SU-DHL-6 (cell line): ENCODE measurements at regions not wholly inside any gene's neighbourhood (a gene's known extent, or its start where the extent isn't known, plus 50 kb on each side); places are given as distances from the start of the nearest gene placed in this dataset.

Experiments used
- H2AFZ ChIP-seq: fragments of 200-600 bp; sonication (generic); 2 replicates; pipeline ENCODE4 v1.6.1; 2014; ENCODE audit warnings: low read depth, mild to moderate bottlenecking, moderate library complexity, mixed read lengths, antibody characterized with exemption, low read length; ENCODE audit not compliant: severe bottlenecking
- H3F3A ChIP-seq: fragments of 200-600 bp; shearing (Covaris generic); 2 replicates; pipeline ENCODE4 v1.6.0; 2016; ENCODE audit warnings: antibody characterized with exemption, mild to moderate bottlenecking; ENCODE audit not compliant: insufficient read depth
- H3K27ac ChIP-seq: fragments of 200-600 bp; sonication (generic); 2 replicates; pipeline ENCODE4 v1.5.1; 2016; ENCODE audit warnings: low read depth, mild to moderate bottlenecking, low read length, moderate library complexity, mixed read lengths
- H3K27me3 ChIP-seq: fragments of 200-600 bp; sonication (generic), shearing (Covaris generic); 2 replicates; pipeline ENCODE4 v1.6.0; 2014; ENCODE audit warnings: mild to moderate bottlenecking, low read length
- H3K36me3 ChIP-seq: fragments of 200-600 bp; sonication (generic); 2 replicates; pipeline ENCODE4 v1.6.1; 2014; ENCODE audit warnings: mild to moderate bottlenecking, low read length, mixed read lengths
- H3K4me2 ChIP-seq: fragments of 300-600, 200-600 bp; shearing (Covaris generic), sonication (generic); 2 replicates; pipeline ENCODE4 v1.6.0; 2014; ENCODE audit warnings: low read length, low read depth, mild to moderate bottlenecking; ENCODE audit not compliant: poor library complexity, severe bottlenecking
- H3K4me3 ChIP-seq: fragments of 200-600 bp; sonication (generic); 2 replicates; pipeline ENCODE4 v1.5.1; 2014; ENCODE audit warnings: antibody characterized with exemption, low read length, mild to moderate bottlenecking, mixed read lengths; ENCODE audit not compliant: insufficient read depth, poor library complexity, severe bottlenecking
- H3K79me2 ChIP-seq: fragments of 200-600 bp; sonication (generic); 2 replicates; pipeline ENCODE4 v1.6.1; 2014; ENCODE audit warnings: mild to moderate bottlenecking, low read length, moderate library complexity; ENCODE audit not compliant: insufficient read depth
- H3K9ac ChIP-seq: fragments of 200-600 bp; sonication (generic); 2 replicates; pipeline ENCODE4 v1.7.0; 2014; ENCODE audit warnings: mild to moderate bottlenecking, low read length
- H3K9me2 ChIP-seq: fragments of 200-600 bp; sonication (generic); replicated peaks from 2 replicates; pipeline ENCODE4 v1.6.1; 2014; ENCODE audit warnings: low read length; ENCODE audit not compliant: insufficient read depth
- H3K9me3 ChIP-seq: fragments of 200-600 bp; sonication (generic); 2 replicates; pipeline ENCODE4 v1.6.1; 2014; ENCODE audit warnings: low read length, mixed read lengths; ENCODE audit not compliant: insufficient read depth
- H4K20me1 ChIP-seq: fragments of 200-600 bp; sonication (generic); 2 replicates; pipeline ENCODE4 v1.6.1; 2014; ENCODE audit warnings: low read depth, mild to moderate bottlenecking, antibody characterized with exemption, low read length, moderate library complexity, mixed read lengths
- EZH2phosphoT487 ChIP-seq: fragments of 200-600 bp; sonication (generic), shearing (Covaris generic); conservative IDR thresholded peaks from 2 replicates; pipeline ENCODE4 v1.6.1; 2018; ENCODE audit warnings: mild to moderate bottlenecking, antibody characterized with exemption, low read length, moderate library complexity, mixed read lengths
- TF ChIP-seq, protein P1 (sequence below): fragments of 200-600 bp; sonication (generic); IDR thresholded peaks from one replicate; pipeline ENCODE4 v1.5.1; 2017; ENCODE audit warnings: antibody characterized with exemption, mild to moderate bottlenecking, low read length, moderate library complexity; ENCODE audit not compliant: insufficient read depth, poor library complexity, severe bottlenecking

- Histone ChIP-seq H3K9ac (no peak overlapping the region), H3K9me2 (no peaks in the 10 kb centered on the region), H3K9me3 (no peaks in the 10 kb centered on the region), H3K36me3 (no peaks in the 10 kb centered on the region), H3K4me2 (no peak overlapping the region), H3K27ac (no peak overlapping the region), H3K4me3 (no peak overlapping the region), H3F3A (no peaks in the 10 kb centered on the region), H3K79me2 (no peaks in the 10 kb centered on the region), H3K27me3 (no peaks in the 10 kb centered on the region), H4K20me1 (no peaks in the 10 kb centered on the region), H2AFZ (no peak overlapping the region)
- TF ChIP-seq, protein P1, sequence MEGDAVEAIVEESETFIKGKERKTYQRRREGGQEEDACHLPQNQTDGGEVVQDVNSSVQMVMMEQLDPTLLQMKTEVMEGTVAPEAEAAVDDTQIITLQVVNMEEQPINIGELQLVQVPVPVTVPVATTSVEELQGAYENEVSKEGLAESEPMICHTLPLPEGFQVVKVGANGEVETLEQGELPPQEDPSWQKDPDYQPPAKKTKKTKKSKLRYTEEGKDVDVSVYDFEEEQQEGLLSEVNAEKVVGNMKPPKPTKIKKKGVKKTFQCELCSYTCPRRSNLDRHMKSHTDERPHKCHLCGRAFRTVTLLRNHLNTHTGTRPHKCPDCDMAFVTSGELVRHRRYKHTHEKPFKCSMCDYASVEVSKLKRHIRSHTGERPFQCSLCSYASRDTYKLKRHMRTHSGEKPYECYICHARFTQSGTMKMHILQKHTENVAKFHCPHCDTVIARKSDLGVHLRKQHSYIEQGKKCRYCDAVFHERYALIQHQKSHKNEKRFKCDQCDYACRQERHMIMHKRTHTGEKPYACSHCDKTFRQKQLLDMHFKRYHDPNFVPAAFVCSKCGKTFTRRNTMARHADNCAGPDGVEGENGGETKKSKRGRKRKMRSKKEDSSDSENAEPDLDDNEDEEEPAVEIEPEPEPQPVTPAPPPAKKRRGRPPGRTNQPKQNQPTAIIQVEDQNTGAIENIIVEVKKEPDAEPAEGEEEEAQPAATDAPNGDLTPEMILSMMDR, result no peak
- no peak for TF ChIP-seq EZH2phosphoT487
These were observed 88.2 kb downstream of the KLHL28 start for GRCh38 chr14:44873536-44873935.

GRCh38 chr14:44866770-44867169 lies 95.0 kb downstream of the KLHL28 start:
- H3K79me2 ChIP-seq, result no peaks in the 10 kb centered on the region
- no peak overlapping the region for H3K27ac ChIP-seq
- no peaks in the 10 kb centered on the region for H3K9me2 ChIP-seq
- H3K27me3 ChIP-seq, result no peaks in the 10 kb centered on the region
- no peak overlapping the region for H2AFZ ChIP-seq
- no peaks in the 10 kb centered on the region for H4K20me1 ChIP-seq
- no peaks in the 10 kb centered on the region for H3K9me3 ChIP-seq
- no peak overlapping the region for H3K9ac ChIP-seq
- no peaks in the 10 kb centered on the region for H3K36me3 ChIP-seq
- H3K4me2 ChIP-seq, result no peak overlapping the region
- TF ChIP-seq EZH2phosphoT487, result no peak
- TF ChIP-seq, protein P1, result no peak
- H3F3A ChIP-seq, result no peaks in the 10 kb centered on the region
- no peak overlapping the region for H3K4me3 ChIP-seq

- Histone ChIP-seq H3K27ac (no peak overlapping the region), H3K4me3 (no peak overlapping the region), H3K79me2 (no peaks in the 10 kb centered on the region), H3K4me2 (no peak overlapping the region), H3K9me2 (no peaks in the 10 kb centered on the region), H3F3A (no peaks in the 10 kb centered on the region), H2AFZ (no peak overlapping the region), H3K27me3 (no peaks in the 10 kb centered on the region), H3K9ac (no peak overlapping the region), H3K36me3 (no peaks in the 10 kb centered on the region), H3K9me3 (no peaks in the 10 kb centered on the region), H4K20me1 (no peaks in the 10 kb centered on the region)
- TF ChIP-seq, protein P1, result no peak
- TF ChIP-seq EZH2phosphoT487, result no peak
These were observed 95.4 kb downstream of the KLHL28 start for GRCh38 chr14:44866322-44866721.
